K562 (cell line): ENCODE measurements at regions not wholly inside any gene's neighbourhood (a gene's known extent, or its start where the extent isn't known, plus 50 kb on each side); places are given as distances from the start of the nearest gene placed in this dataset.

Experiments used
- ATAC-seq: fragments of 200-7000 bp; cut with Tn5 transposase; 3 replicates; pipeline ENCODE4 v1.9.1; 2020; ENCODE audit warnings: moderate library complexity
- BruUV-seq: library from RNA; stranded (reverse); fragments of 400-500 nt; replicated peaks from 2 replicates; lab custom pipeline; 2021; lab: Mats Ljungman, UMichigan
- CTCF ChIA-PET: fragments of 300-600 bp; formaldehyde crosslinking; extraction: SDS; loops from one replicate; lab custom pipeline; 2021; ENCODE audit warnings: low intra/inter-chr PET ratio; lab: Yijun Ruan, JAX
- POLR2A ChIA-PET: fragments of 300-600, 350-650 bp; sonication (Branson Sonifier 250); formaldehyde crosslinking; extraction: SDS; loops from one replicate; lab custom pipeline; 2021; ENCODE audit warnings: antibody characterized with exemption, inconsistent platforms; lab: Yijun Ruan, JAX
- DNase-seq, 4 experiments: peaks; one replicate each; pipeline versions ENCODE4 v3.0.0 to v3.0.0-alpha.2; 2011 to 2018; ENCODE audit warnings: low spot score in 3 of 4, mixed read lengths in 3 of 4; ENCODE audit errors: extremely low read depth in 1 of 4
- FAIRE-seq: peaks from 2 replicates; lab custom pipeline; 2011; peaks lifted over from hg19 to GRCh38; lab: Jason Lieb, UNC
- H2AFZ ChIP-seq: 2 replicates; pipeline ENCODE4 v1.6.0; 2011; ENCODE audit warnings: low read depth, low read length, control low read depth, inconsistent platforms
- H3K27ac ChIP-seq: fragments of 200-600 bp; 3 replicates; pipeline ENCODE4 v1.8.0; 2011; ENCODE audit warnings: low read depth, mild to moderate bottlenecking, control low read depth, inconsistent platforms, low read length, moderate library complexity, mixed read lengths; ENCODE audit errors: extremely low read depth
- H3K27me3 ChIP-seq, 2 experiments: fragments of 300-600 bp in 1 of 2; 2 replicates in 1 of 2; 3 replicates in 1 of 2; pipeline versions ENCODE4 v1.6.0 to v1.8.0; 2011; ENCODE audit warnings: inconsistent platforms in 2 of 2, low read length in 2 of 2, mild to moderate bottlenecking in 1 of 2, mixed read lengths in 1 of 2, moderate library complexity in 1 of 2; ENCODE audit not compliant: control insufficient read depth in 2 of 2, insufficient read depth in 2 of 2
- H3K36me3 ChIP-seq: fragments of 300-600 bp; 3 replicates; pipeline ENCODE4 v1.8.0; 2011; ENCODE audit warnings: mild to moderate bottlenecking, low read length, inconsistent platforms; ENCODE audit not compliant: control insufficient read depth, insufficient read depth
- H3K4me1 ChIP-seq, 2 experiments: fragments of 200-600 bp in 1 of 2; replicated peaks in 1 of 2; 2 replicates in 1 of 2; 3 replicates in 1 of 2; pipeline versions ENCODE4 v1.5.1 to v1.8.0; 2011; ENCODE audit warnings: inconsistent platforms in 2 of 2, low read length in 2 of 2, mild to moderate bottlenecking in 1 of 2, mixed read lengths in 1 of 2, moderate library complexity in 1 of 2; ENCODE audit not compliant: control insufficient read depth in 2 of 2, insufficient read depth in 2 of 2
- H3K4me2 ChIP-seq: 2 replicates; pipeline ENCODE4 v1.6.1; 2011; ENCODE audit warnings: low read length, control low read depth, inconsistent platforms, mixed read lengths; ENCODE audit not compliant: insufficient read depth
- H3K4me3 ChIP-seq: fragments of 200-600 bp; sonication (generic), shearing (Covaris generic); 2 replicates; pipeline ENCODE4 v1.5.1; 2016; ENCODE audit warnings: control low read depth, inconsistent platforms
- H3K79me2 ChIP-seq: fragments of 200-600 bp; 3 replicates; pipeline ENCODE4 v1.8.0; 2011; ENCODE audit warnings: low read length, inconsistent platforms; ENCODE audit not compliant: control insufficient read depth, insufficient read depth
- H3K9ac ChIP-seq, 2 experiments: 2 replicates each; pipeline versions ENCODE4 v1.6.0 to v1.6.1; 2011; ENCODE audit warnings: low read depth in 2 of 2, low read length in 2 of 2, control low read depth in 1 of 2, inconsistent platforms in 1 of 2, mild to moderate bottlenecking in 1 of 2, mixed read lengths in 1 of 2; ENCODE audit not compliant: insufficient read depth in 1 of 2
- H3K9me1 ChIP-seq: one replicate; pipeline ENCODE4 v1.6.0; 2011; ENCODE audit warnings: inconsistent platforms, mild to moderate bottlenecking, low read length, moderate library complexity; ENCODE audit not compliant: control insufficient read depth, insufficient read depth
- H3K9me3 ChIP-seq: replicated peaks from 2 replicates; pipeline ENCODE4 v1.5.1; 2011; ENCODE audit warnings: low read depth, low read length, inconsistent platforms; ENCODE audit not compliant: control insufficient read depth, insufficient read depth
- H4K20me1 ChIP-seq: replicated peaks from 2 replicates; pipeline ENCODE4 v1.6.1; 2011; ENCODE audit warnings: low read length, inconsistent platforms, mixed read lengths; ENCODE audit not compliant: control insufficient read depth, insufficient read depth
- FOXM1 ChIP-seq, 2 experiments: fragments of 450-650 bp in 1 of 2; sonication (generic) in 1 of 2; formaldehyde crosslinking in 1 of 2; IDR thresholded peaks; 2 replicates each; pipeline versions ENCODE4 v1.6.1 to v1.9.0; 2017 to 2022; ENCODE audit warnings: low read depth in 2 of 2, mild to moderate bottlenecking in 2 of 2, missing genetic modification reagents in 1 of 2, moderate library complexity in 1 of 2
- NR2C2 ChIP-seq, 2 experiments: fragments of 200-800 bp in 1 of 2; sonication (Bioruptor generic) in 1 of 2; sonication (generic) in 1 of 2; formaldehyde crosslinking in 1 of 2; IDR thresholded peaks; 2 replicates each; pipeline versions ENCODE4 v1.6.1 to v1.8.0; 2016 to 2022; ENCODE audit warnings: mild to moderate bottlenecking in 1 of 2, missing compliant biosample characterization in 1 of 2, missing genetic modification characterization in 1 of 2, missing genetic modification reagents in 1 of 2
- YY1 ChIP-seq, 3 experiments: IDR thresholded peaks; 2 replicates each; pipeline ENCODE4 v1.6.1; 2011; ENCODE audit warnings: low read length in 2 of 3, mild to moderate bottlenecking in 2 of 3, moderate library complexity in 2 of 3, borderline replicate concordance in 1 of 3, control low read depth in 1 of 3, low read depth in 1 of 3; ENCODE audit not compliant: insufficient read depth in 3 of 3, insufficient replicate concordance in 2 of 3, control insufficient read depth in 1 of 3, insufficient read length in 1 of 3; ENCODE audit errors: extremely low read depth in 1 of 3
- ZNF175 ChIP-seq: fragments of 200-800 bp; sonication (Bioruptor generic); IDR thresholded peaks from 2 replicates; pipeline ENCODE4 v1.6.1; 2016; ENCODE audit warnings: low read depth, mild to moderate bottlenecking, missing genetic modification characterization, missing compliant biosample characterization
- WGBS: fragments of 100-300 bp; shearing (Covaris generic); methylation state at CpG from one replicate; pipeline ENCODE4 v1.1.6; 2016; ENCODE audit warnings: low coverage, mixed read lengths; ENCODE audit not compliant: insufficient coverage; ENCODE audit errors: missing lambda C conversion rate; 5-methylcytosine and 5-hydroxymethylcytosine counted together
- in situ Hi-C: fragments of 300-500 bp; cut with MboI; formaldehyde crosslinking; loops from 4 replicates; pipeline ENCODE4 v1.15.0; 2018; ENCODE audit warnings: inconsistent platforms, mixed read lengths
- intact Hi-C: fragments of 100-400 bp; cut with micrococcal nuclease; formaldehyde crosslinking; loops from 2 replicates; pipeline ENCODE4 v1.14.2; 2022
- TF ChIP-seq, protein P1 (sequence below): sonication (generic); formaldehyde crosslinking; IDR thresholded peaks from 2 replicates; pipeline ENCODE4 v1.5.0; 2020; ENCODE audit warnings: missing genetic modification reagents

DNA sequence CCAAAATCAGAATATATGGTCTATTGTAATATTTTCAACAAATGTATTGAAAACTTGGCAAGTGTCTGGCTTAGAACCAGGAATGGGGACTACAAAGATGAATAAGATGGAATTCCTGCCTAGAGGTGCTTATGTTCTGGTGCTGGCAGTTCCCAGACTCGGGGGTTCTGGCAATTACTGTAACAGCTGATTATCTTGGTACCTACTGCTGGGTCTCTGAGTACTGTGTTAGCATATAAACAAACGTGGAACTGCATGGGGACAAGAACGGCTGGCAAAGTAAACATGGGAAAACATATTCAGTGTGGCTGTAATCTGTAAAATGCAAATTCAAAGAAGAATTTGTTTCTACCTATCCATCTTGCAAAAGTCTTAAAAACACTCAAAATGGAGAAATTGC is 89.9 kb downstream of the SLC24A2 start:
- FAIRE-seq (no peak), ATAC-seq (no peak), DNase-seq (no peak)
- Histone ChIP-seq H3K4me3 (no peak overlapping the region), H3K79me2 (no peaks in the 10 kb centered on the region), H3K4me2 (no peak overlapping the region), H3K27me3 (no peaks in the 10 kb centered on the region), H3K9me3 (no peaks in the 10 kb centered on the region), H3K9ac (no peak overlapping the region), H3K4me1 (no peaks in the 10 kb centered on the region; a peak in 1 of 5 replicates), H3K9me1 (no peaks in the 10 kb centered on the region), H3K27ac (no peak overlapping the region), H2AFZ (0 out of 2 replicates have a peak overlapping the region, but pooled peaks have one; percentile 23), H3K36me3 (no peaks in the 10 kb centered on the region), H4K20me1 (no peaks in the 10 kb centered on the region)
- BruUV-seq: no TSS peak
- TF ChIP-seq NR2C2 (CRISPR knock-in tag; IDR thresholded peaks at IDR 0.05) (no peak), NR2C2 (tag; IDR thresholded peaks at IDR 0.05) (no peak), ZNF175 (CRISPR knock-in tag) (no peak), YY1 (IDR thresholded peaks at IDR 0.05; ENCODE audit: borderline replicate concordance in 1 of 3, control insufficient read depth in 1 of 3, extremely low read depth in 1 of 3, insufficient read depth in 3 of 3, insufficient read length in 1 of 3, insufficient replicate concordance in 2 of 3, low read depth in 1 of 3, low read length in 2 of 3) (no peak), FOXM1 (IDR thresholded peaks at IDR 0.05; ENCODE audit: low read depth) (no peak), FOXM1 (CRISPR knock-in tag; IDR thresholded peaks at IDR 0.05; ENCODE audit: low read depth) (no peak)
- TF ChIP-seq, protein P1, sequence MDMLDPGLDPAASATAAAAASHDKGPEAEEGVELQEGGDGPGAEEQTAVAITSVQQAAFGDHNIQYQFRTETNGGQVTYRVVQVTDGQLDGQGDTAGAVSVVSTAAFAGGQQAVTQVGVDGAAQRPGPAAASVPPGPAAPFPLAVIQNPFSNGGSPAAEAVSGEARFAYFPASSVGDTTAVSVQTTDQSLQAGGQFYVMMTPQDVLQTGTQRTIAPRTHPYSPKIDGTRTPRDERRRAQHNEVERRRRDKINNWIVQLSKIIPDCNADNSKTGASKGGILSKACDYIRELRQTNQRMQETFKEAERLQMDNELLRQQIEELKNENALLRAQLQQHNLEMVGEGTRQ: no peak
- POLR2A ChIA-PET: no interaction called here
- intact Hi-C loops: no loop called here
- CTCF ChIA-PET: no interaction called here
- in situ Hi-C loops: no loop called here
- WGBS: 6% methylated on average over 3 of the region's 3 CpGs
